ENCODE measurements at regions not wholly inside any gene's neighbourhood (a gene's known extent, or its start where the extent isn't known, plus 50 kb on each side); places are given as distances from the start of the nearest gene placed in this dataset.

DNA sequence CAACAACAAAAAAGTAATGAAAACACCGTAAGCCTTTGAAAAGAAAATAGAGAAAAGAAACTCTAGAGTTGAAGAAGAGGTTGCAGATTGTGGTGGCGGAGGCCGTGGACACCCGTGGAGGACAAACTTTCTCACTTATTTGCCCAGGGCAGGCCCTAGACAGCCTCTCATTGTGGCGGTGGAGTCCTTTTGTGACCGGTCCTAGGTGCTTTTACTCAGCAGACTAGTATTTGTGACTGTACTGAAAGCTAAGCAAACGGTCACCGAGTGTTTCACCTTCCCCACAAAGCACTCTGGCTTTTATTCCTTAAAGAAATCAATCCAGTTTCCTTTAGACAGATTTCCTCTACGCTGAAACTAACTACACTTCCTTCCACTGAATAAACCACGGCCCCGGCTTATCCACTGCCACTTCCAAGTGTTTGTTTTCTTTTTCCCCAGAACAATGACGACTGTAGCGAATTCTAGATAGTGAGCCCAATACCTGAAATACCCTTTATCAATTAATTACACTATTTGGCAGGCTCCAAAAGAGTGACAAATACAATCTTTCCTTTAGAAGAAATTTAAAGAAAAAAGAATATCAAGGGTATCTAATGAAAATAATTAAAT lies 210.2 kb upstream of the TARS1 start:
- in situ Hi-C loops (cut with HindIII; ENCODE audit: low sequenced_read_pairs) = no loop called here
- no peak overlapping the region for H3K4me3 ChIP-seq (ENCODE audit: low read depth, low read length)
- peak; percentile 17 for DNase-seq (ENCODE audit: low read depth, low spot score)
- TF ChIP-seq, protein P1, sequence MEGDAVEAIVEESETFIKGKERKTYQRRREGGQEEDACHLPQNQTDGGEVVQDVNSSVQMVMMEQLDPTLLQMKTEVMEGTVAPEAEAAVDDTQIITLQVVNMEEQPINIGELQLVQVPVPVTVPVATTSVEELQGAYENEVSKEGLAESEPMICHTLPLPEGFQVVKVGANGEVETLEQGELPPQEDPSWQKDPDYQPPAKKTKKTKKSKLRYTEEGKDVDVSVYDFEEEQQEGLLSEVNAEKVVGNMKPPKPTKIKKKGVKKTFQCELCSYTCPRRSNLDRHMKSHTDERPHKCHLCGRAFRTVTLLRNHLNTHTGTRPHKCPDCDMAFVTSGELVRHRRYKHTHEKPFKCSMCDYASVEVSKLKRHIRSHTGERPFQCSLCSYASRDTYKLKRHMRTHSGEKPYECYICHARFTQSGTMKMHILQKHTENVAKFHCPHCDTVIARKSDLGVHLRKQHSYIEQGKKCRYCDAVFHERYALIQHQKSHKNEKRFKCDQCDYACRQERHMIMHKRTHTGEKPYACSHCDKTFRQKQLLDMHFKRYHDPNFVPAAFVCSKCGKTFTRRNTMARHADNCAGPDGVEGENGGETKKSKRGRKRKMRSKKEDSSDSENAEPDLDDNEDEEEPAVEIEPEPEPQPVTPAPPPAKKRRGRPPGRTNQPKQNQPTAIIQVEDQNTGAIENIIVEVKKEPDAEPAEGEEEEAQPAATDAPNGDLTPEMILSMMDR (IDR thresholded peaks at IDR 0.05; ENCODE audit: low read depth, low read length) = no peak

DNA sequence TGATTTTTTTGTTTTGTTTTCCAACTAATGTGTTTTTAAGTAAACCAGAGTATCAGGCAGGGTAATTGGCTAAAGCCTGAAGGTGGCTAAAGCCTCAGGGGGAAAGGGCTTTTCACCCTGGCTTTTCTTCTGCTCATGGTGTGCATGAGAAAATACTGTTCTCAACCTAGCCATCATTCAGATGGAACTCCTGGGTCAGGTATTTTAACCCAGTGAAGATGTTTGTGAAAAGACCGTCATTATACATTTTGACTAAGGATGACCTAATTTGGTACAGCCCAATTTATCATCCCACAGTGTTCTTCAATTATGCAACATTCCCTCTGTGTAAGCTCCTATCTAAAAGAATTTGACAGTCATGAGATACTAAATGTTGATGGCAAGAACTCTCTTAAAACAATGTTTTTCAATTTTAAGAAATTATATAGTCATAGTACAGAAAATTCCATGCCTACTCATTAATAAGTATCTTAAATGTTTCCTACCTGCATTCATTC lies 209.5 kb upstream of the TARS1 start:
- DNase-seq (ENCODE audit: low read depth, low spot score) = no peak
- in situ Hi-C loops (cut with HindIII; ENCODE audit: low sequenced_read_pairs) = no loop called here
- TF ChIP-seq, protein P1 (IDR thresholded peaks at IDR 0.05; ENCODE audit: low read depth, low read length) = no peak
- no peak overlapping the region for H3K4me3 ChIP-seq (ENCODE audit: low read depth, low read length)

DNA sequence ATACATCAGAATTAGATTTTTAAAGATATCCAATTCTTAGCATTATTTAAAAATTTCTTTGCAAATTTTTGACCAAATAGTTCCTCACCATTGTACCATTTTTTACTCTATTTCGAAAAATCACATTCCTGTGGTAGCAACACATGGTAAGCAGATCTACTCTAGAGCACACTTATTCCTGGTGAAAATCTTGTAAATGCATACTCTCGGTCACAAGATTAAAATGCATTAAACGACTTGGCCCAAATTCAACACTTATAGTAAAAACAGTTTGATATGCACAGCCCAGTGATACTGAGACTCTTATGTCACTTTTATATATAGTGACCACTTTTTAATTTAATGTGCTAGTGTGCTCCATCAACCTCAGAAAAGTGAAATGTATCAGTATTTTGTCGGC lies 208.8 kb upstream of the TARS1 start:
- DNase-seq (ENCODE audit: low read depth, low spot score) = no peak
- TF ChIP-seq, protein P1 (IDR thresholded peaks at IDR 0.05; ENCODE audit: low read depth, low read length) = no peak
- H3K4me3 ChIP-seq (ENCODE audit: low read depth, low read length) = no peak overlapping the region
- in situ Hi-C loops (cut with HindIII; ENCODE audit: low sequenced_read_pairs) = no loop called here

DNA sequence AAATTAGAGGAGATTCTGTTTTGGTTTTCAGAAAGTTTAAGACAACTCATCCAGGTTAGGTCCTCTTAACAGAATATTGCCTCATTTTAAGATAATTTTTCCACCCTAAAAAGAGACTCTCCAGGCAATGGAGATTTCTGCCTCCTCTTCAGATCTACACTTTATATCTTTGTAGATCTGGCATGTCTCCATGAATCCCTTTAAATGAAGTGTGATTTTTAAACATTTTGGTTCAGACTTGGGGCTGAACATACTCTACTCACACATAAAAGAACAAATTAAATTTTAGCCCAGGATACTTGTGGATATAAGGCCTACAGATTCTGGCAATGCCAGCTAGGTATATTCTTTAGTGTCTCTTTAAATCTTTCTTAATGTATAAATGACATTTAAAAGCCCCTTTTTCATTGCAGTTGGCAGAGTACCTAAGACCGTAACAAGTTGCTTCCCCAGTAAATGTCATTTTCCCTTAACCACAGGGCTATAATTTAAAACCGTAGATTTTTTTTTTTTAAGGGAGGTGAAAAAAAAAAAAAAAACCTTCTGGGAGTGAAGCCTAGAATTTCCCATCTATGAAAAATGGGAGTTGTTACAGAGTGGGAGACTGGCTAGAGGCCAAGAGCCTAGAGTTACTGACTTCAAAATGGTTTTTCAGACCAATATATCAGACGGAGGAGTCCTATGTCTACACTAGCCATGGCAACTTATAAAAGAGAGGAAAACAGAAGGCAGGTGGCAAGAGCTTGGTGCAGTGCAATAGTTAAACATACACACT lies 207.8 kb upstream of the TARS1 start:
- in situ Hi-C loops (cut with HindIII; ENCODE audit: low sequenced_read_pairs) = no loop called here
- TF ChIP-seq, protein P1 (IDR thresholded peaks at IDR 0.05; ENCODE audit: low read depth, low read length) = no peak
- no peak overlapping the region for H3K4me3 ChIP-seq (ENCODE audit: low read depth, low read length)
- peak; percentile 55 for DNase-seq (ENCODE audit: low read depth, low spot score)

DNA sequence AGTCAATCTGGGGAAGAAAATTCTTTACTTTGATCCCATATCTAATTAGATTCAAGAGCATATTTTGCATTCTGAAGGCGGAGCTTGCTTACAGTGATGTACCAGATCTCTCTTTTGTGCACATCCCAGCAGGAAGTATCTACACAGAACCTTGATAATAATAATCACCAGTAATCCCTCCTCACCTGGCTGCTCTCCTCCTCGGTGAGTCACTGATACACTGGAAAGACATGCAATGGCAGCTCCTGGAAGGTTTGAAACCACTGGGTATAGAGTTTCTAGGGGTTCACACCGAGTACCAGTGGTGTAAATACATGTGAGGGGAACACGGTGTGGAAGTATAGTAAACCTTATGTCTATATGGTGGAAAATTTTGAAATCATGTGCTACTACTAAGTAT lies 205.5 kb upstream of the TARS1 start:
- TF ChIP-seq, protein P1 (IDR thresholded peaks at IDR 0.05; ENCODE audit: low read depth, low read length) = no peak
- H3K4me3 ChIP-seq (ENCODE audit: low read depth, low read length) = no peak overlapping the region
- in situ Hi-C loops (cut with HindIII; ENCODE audit: low sequenced_read_pairs) = no loop called here
- no peak for DNase-seq (ENCODE audit: low read depth, low spot score)

DNA sequence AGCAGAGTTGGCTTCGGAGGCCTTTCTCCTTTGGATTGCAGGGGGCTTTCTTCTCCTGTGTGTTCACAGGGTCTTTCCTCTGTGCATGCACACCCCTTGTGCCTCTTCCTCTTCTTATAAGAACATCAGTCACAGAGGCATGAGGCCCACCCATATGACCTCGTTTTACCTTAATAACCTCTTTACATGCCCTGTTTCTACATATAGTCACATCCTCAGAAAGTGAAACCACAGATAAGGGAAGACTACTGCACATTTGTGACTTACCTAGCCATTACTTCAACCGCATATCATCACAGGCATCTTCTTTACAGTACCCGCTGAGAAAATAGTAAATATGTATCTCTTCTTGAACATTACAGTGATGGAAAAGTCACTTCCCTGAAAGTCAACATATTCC lies 204.9 kb upstream of the TARS1 start:
- no peak for DNase-seq (ENCODE audit: low read depth, low spot score)
- H3K4me3 ChIP-seq (ENCODE audit: low read depth, low read length) = no peak overlapping the region
- in situ Hi-C loops (cut with HindIII; ENCODE audit: low sequenced_read_pairs) = no loop called here
- TF ChIP-seq, protein P1 (IDR thresholded peaks at IDR 0.05; ENCODE audit: low read depth, low read length) = no peak
